ENCODE measurements at regions not wholly inside any gene's neighbourhood (a gene's known extent, or its start where the extent isn't known, plus 50 kb on each side); places are given as distances from the start of the nearest gene placed in this dataset.

DNA sequence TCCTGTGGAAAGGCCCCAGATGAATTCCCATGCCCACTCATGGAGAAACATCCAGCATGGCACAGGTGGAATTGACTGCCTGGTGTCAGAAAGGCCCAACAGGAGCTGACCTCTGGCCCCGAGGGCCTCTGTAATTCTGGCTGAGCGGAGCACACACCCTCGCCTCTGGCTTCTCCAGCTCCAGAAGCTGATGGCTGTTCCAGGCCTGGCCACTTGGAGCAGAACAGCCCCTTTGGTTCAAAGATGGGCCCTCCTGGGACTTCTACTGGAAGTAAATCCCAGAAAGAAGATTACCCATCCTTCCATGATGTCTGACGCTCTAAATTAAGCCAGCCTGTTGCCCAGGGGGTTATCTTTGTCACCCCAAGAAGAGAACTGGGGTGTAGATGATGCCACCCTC lies 275.1 kb upstream of the CDH4 start:
- H3K4me3 ChIP-seq (ENCODE audit: insufficient read depth, low read depth, low read length) = no peak overlapping the region

More for the DNA sequence above, 275.1 kb upstream of the CDH4 start:
- no CpG with 5 or more reads among the region's 4 CpGs for WGBS, 2 experiments (ENCODE audit: extremely low coverage in 2 of 2, insufficient read length in 1 of 2)
- Histone ChIP-seq H3K9me1 (ENCODE audit: insufficient read depth, low read length) (no peaks in the 10 kb centered on the region), H2BK120ac (ENCODE audit: low read depth, low read length) (no peak overlapping the region), H3K9ac (ENCODE audit: low read depth, low read length) (no peak overlapping the region), H3K4ac (ENCODE audit: low read depth, low read length) (no peak overlapping the region), H3K14ac (replicated peaks; ENCODE audit: low read depth, low read length) (no peak overlapping the region), H3K36me3 (ENCODE audit: control insufficient read depth, insufficient read depth, low read length) (no peaks in the 10 kb centered on the region), H3K27me3 (ENCODE audit: control insufficient read depth, insufficient read depth, low read length) (no peaks in the 10 kb centered on the region), H3K9me3 (ENCODE audit: control insufficient read depth, insufficient read depth, low read length) (peaks cover 11% of the 10 kb centered on the region), H2BK15ac (ENCODE audit: low read depth, low read length) (no peak overlapping the region), H4K8ac (ENCODE audit: low read depth in 2 of 2, low read length in 2 of 2) (no peak overlapping the region), H3K56ac (ENCODE audit: extremely low read depth, insufficient read depth, low read length) (no peak overlapping the region), H3K4me2 (ENCODE audit: low read depth, low read length) (no peak overlapping the region), H2AK5ac (ENCODE audit: low read depth, low read length) (no peak overlapping the region), H3K27ac (ENCODE audit: insufficient read depth, low read length) (no peak overlapping the region), H2BK20ac (ENCODE audit: low read depth, low read length) (no peak overlapping the region), H2BK5ac (ENCODE audit: low read depth, low read length, poor library complexity, severe bottlenecking) (no peak overlapping the region), H4K5ac (ENCODE audit: low read depth, low read length) (no peak overlapping the region), H4K91ac (ENCODE audit: insufficient read depth, low read depth, low read length) (no peak overlapping the region), H4K20me1 (ENCODE audit: insufficient read depth, low read length) (no peaks in the 10 kb centered on the region), H2AFZ (replicated peaks; ENCODE audit: low read length, poor library complexity) (no peak overlapping the region), H2AK9ac (replicated peaks; ENCODE audit: low read depth, low read length, poor library complexity) (no peak overlapping the region), H3K23ac (ENCODE audit: low read depth, low read length) (no peak overlapping the region), H3K18ac (ENCODE audit: low read depth, low read length) (no peak overlapping the region), H3K4me1 (ENCODE audit: control insufficient read depth, insufficient read depth, low read length) (no peaks in the 10 kb centered on the region), H3K79me1 (ENCODE audit: low read depth in 1 of 2, low read length in 2 of 2) (no peaks in the 10 kb centered on the region)
- POLR2A ChIA-PET (ENCODE audit: unreplicated experiment) = no interaction called here
- BruUV-seq (replicated peaks) = no TSS peak
- TF ChIP-seq, protein P1, sequence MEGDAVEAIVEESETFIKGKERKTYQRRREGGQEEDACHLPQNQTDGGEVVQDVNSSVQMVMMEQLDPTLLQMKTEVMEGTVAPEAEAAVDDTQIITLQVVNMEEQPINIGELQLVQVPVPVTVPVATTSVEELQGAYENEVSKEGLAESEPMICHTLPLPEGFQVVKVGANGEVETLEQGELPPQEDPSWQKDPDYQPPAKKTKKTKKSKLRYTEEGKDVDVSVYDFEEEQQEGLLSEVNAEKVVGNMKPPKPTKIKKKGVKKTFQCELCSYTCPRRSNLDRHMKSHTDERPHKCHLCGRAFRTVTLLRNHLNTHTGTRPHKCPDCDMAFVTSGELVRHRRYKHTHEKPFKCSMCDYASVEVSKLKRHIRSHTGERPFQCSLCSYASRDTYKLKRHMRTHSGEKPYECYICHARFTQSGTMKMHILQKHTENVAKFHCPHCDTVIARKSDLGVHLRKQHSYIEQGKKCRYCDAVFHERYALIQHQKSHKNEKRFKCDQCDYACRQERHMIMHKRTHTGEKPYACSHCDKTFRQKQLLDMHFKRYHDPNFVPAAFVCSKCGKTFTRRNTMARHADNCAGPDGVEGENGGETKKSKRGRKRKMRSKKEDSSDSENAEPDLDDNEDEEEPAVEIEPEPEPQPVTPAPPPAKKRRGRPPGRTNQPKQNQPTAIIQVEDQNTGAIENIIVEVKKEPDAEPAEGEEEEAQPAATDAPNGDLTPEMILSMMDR (conservative IDR thresholded peaks at IDR 0.05; ENCODE audit: low read depth, low read length) = no peak
- TF ChIP-seq MAFK (IDR thresholded peaks at IDR 0.05; ENCODE audit: low read depth, low read length) = no peak
- no peak for TF ChIP-seq BHLHE40 (IDR thresholded peaks at IDR 0.05; ENCODE audit: low read depth, low read length)
- TF ChIP-seq MAZ (IDR thresholded peaks at IDR 0.05; ENCODE audit: borderline replicate concordance, low read depth, low read length) = no peak
- TF ChIP-seq CEBPB (IDR thresholded peaks at IDR 0.05; ENCODE audit: low read depth, low read length) = no peak
- TF ChIP-seq CHD1 (IDR thresholded peaks at IDR 0.05; ENCODE audit: low read depth, low read length) = no peak
- TF ChIP-seq POLR2A (IDR thresholded peaks at IDR 0.05; ENCODE audit: low read depth, low read length) = no peak
- no peak for TF ChIP-seq NFE2L2 (IDR thresholded peaks at IDR 0.05; ENCODE audit: low read depth, low read length)
- TF ChIP-seq, protein P2, sequence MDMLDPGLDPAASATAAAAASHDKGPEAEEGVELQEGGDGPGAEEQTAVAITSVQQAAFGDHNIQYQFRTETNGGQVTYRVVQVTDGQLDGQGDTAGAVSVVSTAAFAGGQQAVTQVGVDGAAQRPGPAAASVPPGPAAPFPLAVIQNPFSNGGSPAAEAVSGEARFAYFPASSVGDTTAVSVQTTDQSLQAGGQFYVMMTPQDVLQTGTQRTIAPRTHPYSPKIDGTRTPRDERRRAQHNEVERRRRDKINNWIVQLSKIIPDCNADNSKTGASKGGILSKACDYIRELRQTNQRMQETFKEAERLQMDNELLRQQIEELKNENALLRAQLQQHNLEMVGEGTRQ (IDR thresholded peaks at IDR 0.05; ENCODE audit: low read depth, low read length) = no peak
- no peak for TF ChIP-seq MXI1 (IDR thresholded peaks at IDR 0.05; ENCODE audit: borderline replicate concordance, low read depth, low read length)
- TF ChIP-seq RAD21 (IDR thresholded peaks at IDR 0.05; ENCODE audit: low read length) = no peak
- no peak for TF ChIP-seq FOS (IDR thresholded peaks at IDR 0.05; ENCODE audit: low read depth, low read length)
- TF ChIP-seq RFX5 (IDR thresholded peaks at IDR 0.05; ENCODE audit: low read depth, low read length) = no peak
- TF ChIP-seq SMC3 (IDR thresholded peaks at IDR 0.05; ENCODE audit: low read depth, low read length) = no peak
- TF ChIP-seq, protein P3, sequence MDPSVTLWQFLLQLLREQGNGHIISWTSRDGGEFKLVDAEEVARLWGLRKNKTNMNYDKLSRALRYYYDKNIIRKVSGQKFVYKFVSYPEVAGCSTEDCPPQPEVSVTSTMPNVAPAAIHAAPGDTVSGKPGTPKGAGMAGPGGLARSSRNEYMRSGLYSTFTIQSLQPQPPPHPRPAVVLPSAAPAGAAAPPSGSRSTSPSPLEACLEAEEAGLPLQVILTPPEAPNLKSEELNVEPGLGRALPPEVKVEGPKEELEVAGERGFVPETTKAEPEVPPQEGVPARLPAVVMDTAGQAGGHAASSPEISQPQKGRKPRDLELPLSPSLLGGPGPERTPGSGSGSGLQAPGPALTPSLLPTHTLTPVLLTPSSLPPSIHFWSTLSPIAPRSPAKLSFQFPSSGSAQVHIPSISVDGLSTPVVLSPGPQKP (IDR thresholded peaks at IDR 0.05; ENCODE audit: borderline replicate concordance, low read depth, low read length) = no peak
- no peak for TF ChIP-seq RCOR1 (IDR thresholded peaks at IDR 0.05; ENCODE audit: insufficient replicate concordance, low read length)
- DNase-seq (no peak), ATAC-seq (ENCODE audit: low read depth) (no peak)
- dilution Hi-C loops (cut with HindIII; ENCODE audit: low sequenced_read_pairs, unreplicated experiment) = no loop called here
- in situ Hi-C loops (cut with MboI; ENCODE audit: low sequenced_read_pairs) = no loop called here
- CTCF ChIA-PET = no interaction called here
- intact Hi-C loops (cut with micrococcal nuclease) = no loop called here
